ENCODE measurements at regions not wholly inside any gene's neighbourhood (a gene's known extent, or its start where the extent isn't known, plus 50 kb on each side); places are given as distances from the start of the nearest gene placed in this dataset.

- Histone ChIP-seq H3K27ac (no peak overlapping the region), H3K9me3 (no peaks in the 10 kb centered on the region), H3K4me3 (no peak overlapping the region), H3K36me3 (no peaks in the 10 kb centered on the region), H3K27me3 (no peaks in the 10 kb centered on the region), H3K4me1 (no peaks in the 10 kb centered on the region)
- intact Hi-C loops (cut with DNase I) = no loop called here
- no peak for TF ChIP-seq CTCF (IDR thresholded peaks at IDR 0.05)
- no peak for DNase-seq (ENCODE audit: low spot score in 2 of 2)
Observed at GRCh38 chr1:70762386-70762785, 285.2 kb downstream of the PTGER3 start.

GRCh38 chr1:70764747-70765146 is 282.9 kb downstream of the PTGER3 start:
- TF ChIP-seq CTCF (IDR thresholded peaks at IDR 0.05) = no peak
- Histone ChIP-seq H3K9me3 (no peaks in the 10 kb centered on the region), H3K4me3 (no peak overlapping the region), H3K4me1 (no peaks in the 10 kb centered on the region), H3K27ac (no peak overlapping the region), H3K27me3 (no peaks in the 10 kb centered on the region), H3K36me3 (no peaks in the 10 kb centered on the region)
- no peak for DNase-seq (ENCODE audit: low spot score in 2 of 2)
- intact Hi-C loops (cut with DNase I) = no loop called here

- Histone ChIP-seq H3K4me1 (no peaks in the 10 kb centered on the region), H3K36me3 (no peaks in the 10 kb centered on the region), H3K27me3 (no peaks in the 10 kb centered on the region), H3K9me3 (peaks cover 0 to 6% of the 10 kb centered on the region in 2 donors), H3K4me3 (no peak overlapping the region), H3K27ac (no peak overlapping the region)
- DNase-seq (ENCODE audit: low spot score in 2 of 2) = no peak
- intact Hi-C loops (cut with DNase I) = no loop called here
- TF ChIP-seq CTCF (IDR thresholded peaks at IDR 0.05) = no peak
Observed at GRCh38 chr1:70767377-70767776, 280.2 kb downstream of the PTGER3 start.

GRCh38 chr1:70768216-70768615 is 279.4 kb downstream of the PTGER3 start:
- intact Hi-C loops (cut with DNase I) = no loop called here
- Histone ChIP-seq H3K36me3 (no peaks in the 10 kb centered on the region), H3K4me1 (no peaks in the 10 kb centered on the region), H3K27me3 (no peaks in the 10 kb centered on the region), H3K9me3 (peaks cover 0 to 6% of the 10 kb centered on the region in 2 donors), H3K27ac (no peak overlapping the region), H3K4me3 (no peak overlapping the region)
- no peak for DNase-seq (ENCODE audit: low spot score in 2 of 2)
- no peak for TF ChIP-seq CTCF (IDR thresholded peaks at IDR 0.05)

GRCh38 chr1:70778056-70778762 is 269.4 kb downstream of the PTGER3 start:
- no peaks in the 10 kb centered on the region for H3K9me3 ChIP-seq
- no peak for TF ChIP-seq CTCF (IDR thresholded peaks at IDR 0.05)
- no peak for DNase-seq (ENCODE audit: low spot score in 2 of 2)
- intact Hi-C loops (cut with DNase I) = no loop called here
- no peaks in the 10 kb centered on the region for H3K36me3 ChIP-seq
- H3K4me3 ChIP-seq = no peak overlapping the region
- no peak overlapping the region for H3K27ac ChIP-seq
- no peaks in the 10 kb centered on the region for H3K4me1 ChIP-seq
- H3K27me3 ChIP-seq = no peaks in the 10 kb centered on the region

GRCh38 chr1:70778934-70779333 is 268.7 kb downstream of the PTGER3 start:
- no peaks in the 10 kb centered on the region for H3K27me3 ChIP-seq
- TF ChIP-seq CTCF (IDR thresholded peaks at IDR 0.05) = no peak
- H3K4me3 ChIP-seq = no peak overlapping the region
- H3K4me1 ChIP-seq = no peaks in the 10 kb centered on the region
- intact Hi-C loops (cut with DNase I) = no loop called here
- no peak overlapping the region for H3K27ac ChIP-seq
- H3K36me3 ChIP-seq = no peaks in the 10 kb centered on the region
- DNase-seq (ENCODE audit: low spot score in 2 of 2) = no peak
- H3K9me3 ChIP-seq = no peaks in the 10 kb centered on the region
